ENCODE measurements at regions not wholly inside any gene's neighbourhood (a gene's known extent, or its start where the extent isn't known, plus 50 kb on each side); places are given as distances from the start of the nearest gene placed in this dataset.

DNA sequence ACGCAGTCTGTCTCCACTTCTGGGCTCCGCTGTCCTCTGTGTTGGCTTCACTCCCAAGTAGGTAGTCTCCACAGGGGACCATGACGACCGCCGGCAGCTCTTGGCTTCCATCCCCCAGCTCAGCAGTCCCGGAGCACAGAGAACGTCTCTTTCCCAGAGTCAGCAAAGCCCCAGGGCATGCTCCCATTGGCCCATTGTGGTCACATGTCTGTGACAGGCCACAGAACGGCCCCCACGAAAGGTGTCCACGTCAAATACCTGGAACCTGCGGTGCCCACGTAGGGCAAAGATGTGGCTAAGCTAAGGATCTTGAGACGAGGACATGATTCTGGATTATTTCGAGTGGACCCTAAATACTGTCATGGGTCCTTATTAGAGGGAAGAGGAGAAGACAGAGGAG is 438.4 kb upstream of the SULF2 start:
- TF ChIP-seq, protein P1, sequence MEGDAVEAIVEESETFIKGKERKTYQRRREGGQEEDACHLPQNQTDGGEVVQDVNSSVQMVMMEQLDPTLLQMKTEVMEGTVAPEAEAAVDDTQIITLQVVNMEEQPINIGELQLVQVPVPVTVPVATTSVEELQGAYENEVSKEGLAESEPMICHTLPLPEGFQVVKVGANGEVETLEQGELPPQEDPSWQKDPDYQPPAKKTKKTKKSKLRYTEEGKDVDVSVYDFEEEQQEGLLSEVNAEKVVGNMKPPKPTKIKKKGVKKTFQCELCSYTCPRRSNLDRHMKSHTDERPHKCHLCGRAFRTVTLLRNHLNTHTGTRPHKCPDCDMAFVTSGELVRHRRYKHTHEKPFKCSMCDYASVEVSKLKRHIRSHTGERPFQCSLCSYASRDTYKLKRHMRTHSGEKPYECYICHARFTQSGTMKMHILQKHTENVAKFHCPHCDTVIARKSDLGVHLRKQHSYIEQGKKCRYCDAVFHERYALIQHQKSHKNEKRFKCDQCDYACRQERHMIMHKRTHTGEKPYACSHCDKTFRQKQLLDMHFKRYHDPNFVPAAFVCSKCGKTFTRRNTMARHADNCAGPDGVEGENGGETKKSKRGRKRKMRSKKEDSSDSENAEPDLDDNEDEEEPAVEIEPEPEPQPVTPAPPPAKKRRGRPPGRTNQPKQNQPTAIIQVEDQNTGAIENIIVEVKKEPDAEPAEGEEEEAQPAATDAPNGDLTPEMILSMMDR (IDR thresholded peaks at IDR 0.05; ENCODE audit: extremely low read depth, insufficient read depth, missing control alignments) = no peak
- in situ Hi-C loops (cut with MboI; ENCODE audit: low pct_unique_long_range_greater_than_20kb, low sequenced_read_pairs, unreplicated experiment) = no loop called here
- no peak for DNase-seq (ENCODE audit: low spot score)

DNA sequence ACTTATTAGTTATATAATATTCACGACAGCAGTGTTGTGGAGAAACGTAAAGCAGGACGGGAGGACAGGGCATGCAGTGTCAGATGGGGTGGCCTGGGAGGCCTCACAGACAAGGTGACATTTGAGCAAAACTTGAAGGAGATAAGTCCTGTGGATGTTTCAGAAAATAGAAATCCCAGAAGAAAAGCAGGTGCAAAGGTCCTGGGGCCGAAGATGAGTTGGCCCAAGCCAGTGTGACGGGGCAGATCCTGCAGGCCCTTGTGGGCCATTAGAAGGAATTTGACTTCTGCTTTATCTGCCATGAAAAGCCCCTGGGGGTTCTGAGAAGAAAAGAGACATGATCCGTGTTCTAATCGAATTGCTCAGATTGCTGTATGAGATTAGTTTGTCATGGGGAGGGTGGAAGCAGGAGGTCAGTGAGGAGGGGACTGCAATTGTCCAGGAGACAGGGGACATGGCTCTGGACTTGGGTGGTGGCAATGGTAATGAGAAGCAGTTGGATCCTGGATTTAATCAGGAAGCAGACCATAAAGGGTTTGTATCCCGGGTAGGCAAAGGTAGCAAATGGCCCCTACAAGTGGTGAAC is 437.4 kb upstream of the SULF2 start:
- DNase-seq (ENCODE audit: low spot score) = no peak
- in situ Hi-C loops (cut with MboI; ENCODE audit: low pct_unique_long_range_greater_than_20kb, low sequenced_read_pairs, unreplicated experiment) = no loop called here
- TF ChIP-seq, protein P1 (IDR thresholded peaks at IDR 0.05; ENCODE audit: extremely low read depth, insufficient read depth, missing control alignments) = no peak

DNA sequence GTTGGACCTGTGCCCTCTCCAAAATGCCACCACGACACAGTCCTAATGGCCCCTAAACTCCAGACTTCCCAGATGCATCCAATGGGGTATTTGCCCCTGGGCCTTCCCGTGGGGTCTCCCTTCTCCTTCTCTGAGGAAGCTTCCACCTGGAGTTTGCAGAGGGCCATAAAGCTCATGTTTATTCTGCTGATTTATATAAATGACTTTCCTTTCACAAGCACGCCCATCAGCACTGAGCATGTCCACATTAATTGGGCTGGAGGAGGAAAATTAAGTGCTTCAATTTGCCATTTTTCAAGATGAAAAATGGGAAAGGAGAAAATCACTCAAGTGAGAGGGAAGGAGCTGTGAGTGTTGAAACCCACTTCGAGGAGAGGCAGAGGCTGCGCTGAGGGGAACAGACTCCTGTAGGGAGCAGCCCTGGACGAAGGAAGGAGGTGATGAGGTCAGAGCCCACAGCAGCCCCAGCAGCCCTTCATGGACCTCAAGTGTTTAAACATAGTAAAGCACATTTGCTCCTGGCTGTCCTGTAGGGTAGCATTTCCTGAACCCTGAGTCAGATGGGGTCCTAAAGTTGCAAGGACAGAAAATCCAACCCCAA is 434.9 kb upstream of the SULF2 start:
- DNase-seq (ENCODE audit: low spot score) = no peak
- in situ Hi-C loops (cut with MboI; ENCODE audit: low pct_unique_long_range_greater_than_20kb, low sequenced_read_pairs, unreplicated experiment) = no loop called here
- TF ChIP-seq, protein P1 (IDR thresholded peaks at IDR 0.05; ENCODE audit: extremely low read depth, insufficient read depth, missing control alignments) = no peak

DNA sequence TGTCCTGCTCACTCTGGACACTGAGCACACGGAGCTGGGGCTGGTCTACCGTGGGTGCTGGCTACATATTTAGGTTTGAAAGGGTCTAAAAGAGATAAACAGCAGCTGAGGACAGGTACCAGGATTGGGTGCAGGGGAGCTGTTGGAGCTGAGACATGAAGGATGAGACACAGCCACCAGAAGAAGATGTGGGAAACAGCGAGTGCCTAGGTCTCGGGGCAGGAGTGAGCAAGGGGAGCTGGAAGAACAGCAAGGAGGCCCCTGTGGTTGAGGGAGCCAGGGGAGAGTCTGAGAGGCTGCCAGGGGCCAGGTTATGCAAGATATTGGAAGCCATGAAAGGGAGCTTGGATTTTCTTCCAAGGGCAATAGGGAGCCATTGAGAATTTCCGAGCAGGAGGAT is 434.0 kb upstream of the SULF2 start:
- no peak for DNase-seq (ENCODE audit: low spot score)
- TF ChIP-seq, protein P1 (IDR thresholded peaks at IDR 0.05; ENCODE audit: extremely low read depth, insufficient read depth, missing control alignments) = no peak
- in situ Hi-C loops (cut with MboI; ENCODE audit: low pct_unique_long_range_greater_than_20kb, low sequenced_read_pairs, unreplicated experiment) = no loop called here

DNA sequence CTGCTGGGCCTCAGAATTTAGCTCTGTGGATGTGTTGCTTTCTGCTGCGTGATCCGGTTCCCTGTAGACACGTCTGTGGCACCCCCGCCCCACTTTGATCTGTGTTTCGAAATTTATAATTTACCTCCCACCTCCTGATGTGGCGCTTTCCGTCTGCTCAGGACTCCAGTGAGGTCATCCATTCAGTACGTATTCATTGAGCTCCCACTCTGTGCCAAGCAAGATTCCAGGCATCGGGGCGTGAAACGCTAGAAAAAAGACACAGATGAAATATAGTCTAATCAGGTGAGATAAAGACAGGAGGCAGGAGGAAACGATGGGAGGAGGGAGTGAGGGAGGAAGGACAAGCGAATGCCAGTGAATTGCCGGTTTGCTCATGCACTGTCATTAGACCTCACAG is 431.9 kb upstream of the SULF2 start:
- no peak for DNase-seq (ENCODE audit: low spot score)
- in situ Hi-C loops (cut with MboI; ENCODE audit: low pct_unique_long_range_greater_than_20kb, low sequenced_read_pairs, unreplicated experiment) = no loop called here
- TF ChIP-seq, protein P1 (IDR thresholded peaks at IDR 0.05; ENCODE audit: extremely low read depth, insufficient read depth, missing control alignments) = no peak

DNA sequence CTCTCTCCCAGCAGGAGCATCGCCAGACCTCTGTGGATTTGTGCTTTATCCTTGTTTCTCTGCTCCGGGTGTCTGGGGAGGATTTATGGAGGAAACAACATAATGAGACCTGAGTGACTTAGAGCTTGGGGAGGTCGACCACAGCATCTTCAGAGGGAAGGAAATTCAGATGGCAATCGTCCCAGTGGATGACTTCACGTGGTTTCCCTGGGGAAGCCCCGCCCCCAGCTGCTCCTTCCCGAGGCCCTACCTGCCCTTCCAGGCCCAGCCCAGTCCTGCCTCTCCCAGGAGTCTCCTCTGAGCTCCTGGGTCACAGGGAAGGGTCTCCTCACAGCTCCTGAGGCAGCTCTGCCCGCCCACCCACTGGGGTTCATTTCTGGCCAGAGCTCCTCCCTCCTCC is 430.3 kb upstream of the SULF2 start:
- DNase-seq (ENCODE audit: low spot score) = no peak
- in situ Hi-C loops (cut with MboI; ENCODE audit: low pct_unique_long_range_greater_than_20kb, low sequenced_read_pairs, unreplicated experiment) = no loop called here
- TF ChIP-seq, protein P1 (IDR thresholded peaks at IDR 0.05; ENCODE audit: extremely low read depth, insufficient read depth, missing control alignments) = no peak
